Stomach (tissue), 4 donors: ENCODE measurements at regions not wholly inside any gene's neighbourhood (a gene's known extent, or its start where the extent isn't known, plus 50 kb on each side); places are given as distances from the start of the nearest gene placed in this dataset.

Experiments
- CTCF ChIP-seq, 7 experiments: fragments of 450-650 bp in 4 of 7; fragments of 200-600 bp in 3 of 7; sonication (generic) in 3 of 7; IDR thresholded peaks; one replicate each; pipeline ENCODE4 v1.5.1; 2016 to 2019; ENCODE audit warnings: antibody characterized with exemption in 7 of 7, control low read depth in 2 of 7, mild to moderate bottlenecking in 1 of 7
- POLR2A ChIP-seq, 4 donors: fragments of 450-650 bp; IDR thresholded peaks; one replicate each; pipeline ENCODE4 v1.6.1; 2016; ENCODE audit warnings: antibody characterized with exemption in 4 of 4, control low read depth in 2 of 4, mild to moderate bottlenecking in 1 of 4, moderate library complexity in 1 of 4

- no peak for TF ChIP-seq CTCF (IDR thresholded peaks at IDR 0.05)
- TF ChIP-seq POLR2A (IDR thresholded peaks at IDR 0.05), result no peak
Observed at GRCh38 chr11:15726893-15727519, 612.3 kb downstream of the INSC start.
